HG02884 (cell line): ENCODE measurements at regions not wholly inside any gene's neighbourhood (a gene's known extent, or its start where the extent isn't known, plus 50 kb on each side); places are given as distances from the start of the nearest gene placed in this dataset.

Source experiments
- ATAC-seq: cut with Tn5 transposase; IDR thresholded peaks from one replicate; pipeline ENCODE4 v1.9.1; 2021; ENCODE audit warnings: mild to moderate bottlenecking, moderate library complexity; ENCODE audit not compliant: unreplicated experiment

DNA sequence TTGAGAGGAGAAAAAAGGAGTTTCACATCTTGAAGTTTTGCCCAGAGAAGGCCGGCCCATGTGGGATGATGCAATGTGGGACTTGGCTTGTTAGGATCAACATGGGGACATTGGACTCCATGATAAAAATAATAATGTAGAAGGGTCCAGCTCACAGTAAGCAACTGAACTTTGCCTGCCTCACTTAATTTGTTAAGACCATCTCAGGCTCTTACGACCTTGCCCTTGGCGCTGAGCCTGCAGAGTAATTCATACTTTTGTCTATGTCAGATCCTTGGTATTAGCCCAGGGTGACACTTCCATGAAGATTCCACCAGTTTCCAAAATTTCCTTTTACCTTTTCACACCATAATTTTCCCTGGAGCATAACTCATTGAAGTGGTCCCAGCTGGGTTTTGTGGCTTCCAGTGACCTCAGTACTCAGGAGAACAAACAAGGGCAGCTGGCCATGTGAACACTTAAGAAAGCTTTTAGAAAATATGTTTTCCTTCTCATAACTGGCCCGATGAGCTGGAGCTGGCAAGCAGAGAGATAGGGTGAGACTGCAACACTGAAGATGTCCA lies 315.4 kb upstream of the RASGRP1 start:
- no peak for ATAC-seq

GRCh38 chr15:38882221-38882620 lies 317.6 kb upstream of the RASGRP1 start:
- ATAC-seq = no peak

- no peak for ATAC-seq
Measured at GRCh38 chr15:38883987-38884386, 319.4 kb upstream of the RASGRP1 start.

DNA sequence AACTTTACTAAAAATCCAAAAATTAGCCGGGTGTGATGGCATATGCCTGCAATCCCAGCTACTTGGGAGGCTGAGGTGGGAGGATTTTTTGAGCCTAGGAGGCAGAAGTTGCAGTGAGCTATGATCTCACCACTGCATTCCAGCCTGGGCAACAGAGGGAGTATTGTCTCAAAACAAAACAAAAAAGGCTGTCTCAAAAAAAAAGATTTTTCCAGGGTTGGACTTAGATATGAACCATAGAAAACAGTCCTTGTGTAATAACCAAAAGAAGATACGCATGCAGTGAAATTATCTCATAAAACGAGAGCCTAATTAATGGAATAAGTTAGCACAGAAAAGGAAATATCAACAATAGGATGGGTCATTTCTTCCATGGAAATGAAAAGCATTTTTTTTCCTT lies 320.4 kb upstream of the RASGRP1 start:
- ATAC-seq = no peak

DNA sequence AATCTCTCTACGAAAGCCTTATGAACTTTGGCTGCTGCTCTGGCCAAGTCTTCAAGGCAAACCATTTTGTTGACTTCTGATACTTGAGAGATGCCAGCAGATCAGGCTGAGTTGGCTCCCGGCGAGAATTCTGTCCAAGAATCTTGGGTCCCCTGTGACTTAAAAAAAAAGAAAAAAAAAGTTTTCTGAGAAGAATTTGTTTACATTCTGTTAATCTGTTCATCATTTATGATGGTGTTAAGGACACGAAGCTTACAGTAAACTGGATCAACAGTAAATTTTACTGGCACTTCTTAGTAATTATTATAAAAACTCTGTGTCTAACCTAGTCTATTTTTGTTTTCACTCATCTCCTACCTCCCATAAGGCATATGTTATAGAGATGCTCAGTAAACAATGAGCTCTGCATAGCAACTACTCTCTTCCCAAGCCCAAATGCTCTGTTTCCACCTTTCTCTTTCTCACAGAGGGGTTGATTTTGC lies 320.9 kb upstream of the RASGRP1 start:
- no peak for ATAC-seq

DNA sequence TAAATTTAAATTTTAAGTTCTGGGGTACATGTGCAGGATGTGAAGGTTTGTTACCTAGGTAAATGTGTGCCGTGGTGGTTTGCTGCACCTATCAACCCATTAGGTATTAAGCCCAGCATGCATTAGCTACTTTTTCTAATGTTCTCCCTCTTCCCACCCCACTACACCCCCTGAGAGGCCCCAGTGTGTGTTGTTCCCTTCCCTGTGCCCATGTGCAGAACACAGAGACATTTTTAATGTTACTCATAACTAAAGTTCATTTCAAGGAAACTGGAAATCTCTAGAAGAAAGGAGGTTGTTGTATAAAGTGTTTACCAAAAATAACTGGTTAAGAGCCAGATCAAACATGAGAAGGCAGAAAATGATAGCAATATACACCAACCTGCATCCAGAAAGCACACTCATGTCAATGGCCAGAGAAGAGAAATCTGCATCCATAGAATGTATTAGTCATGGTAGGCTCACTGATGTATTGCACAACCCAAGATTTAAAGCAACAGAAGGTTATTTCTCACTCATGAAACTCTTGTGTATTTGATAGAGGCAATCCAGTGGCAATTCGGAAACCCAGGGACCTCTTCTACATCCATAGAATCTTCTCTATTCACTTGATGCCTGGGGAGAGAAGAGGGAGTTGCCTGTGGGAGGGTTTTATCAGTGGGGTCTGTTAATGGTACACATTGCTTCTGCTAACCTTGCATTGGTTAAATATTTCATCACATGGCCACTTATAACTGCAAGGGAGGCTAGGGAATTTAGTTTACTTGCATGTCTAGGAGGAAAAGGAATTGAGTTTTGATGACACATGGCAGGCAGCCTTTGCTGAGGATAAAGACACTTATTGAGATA lies 321.9 kb upstream of the RASGRP1 start:
- ATAC-seq = no peak

DNA sequence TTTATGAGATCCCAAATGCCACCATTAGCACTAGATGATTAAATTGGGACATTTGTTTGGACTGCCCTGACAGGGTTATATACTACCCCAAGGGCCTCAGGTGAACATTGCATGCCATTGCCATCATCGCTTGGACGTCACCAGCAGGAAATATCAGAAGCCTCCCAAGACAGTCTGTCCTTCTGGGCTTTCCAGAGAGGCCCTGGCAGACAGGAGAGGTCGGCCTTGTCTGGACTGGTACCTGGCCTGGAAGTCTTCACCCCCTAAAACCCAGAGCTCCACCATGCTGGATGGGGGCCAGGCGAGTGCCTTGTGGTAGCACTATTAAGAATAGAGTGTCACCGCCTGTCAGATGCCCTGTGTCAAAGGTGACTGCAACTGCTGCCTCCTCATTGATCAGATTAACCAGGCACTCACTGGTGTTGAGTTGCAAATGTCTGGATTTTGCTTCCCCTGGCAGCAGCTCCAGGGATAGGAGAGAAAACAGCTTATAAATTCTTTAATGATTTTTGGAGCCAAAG lies 324.1 kb upstream of the RASGRP1 start:
- ATAC-seq = no peak

DNA sequence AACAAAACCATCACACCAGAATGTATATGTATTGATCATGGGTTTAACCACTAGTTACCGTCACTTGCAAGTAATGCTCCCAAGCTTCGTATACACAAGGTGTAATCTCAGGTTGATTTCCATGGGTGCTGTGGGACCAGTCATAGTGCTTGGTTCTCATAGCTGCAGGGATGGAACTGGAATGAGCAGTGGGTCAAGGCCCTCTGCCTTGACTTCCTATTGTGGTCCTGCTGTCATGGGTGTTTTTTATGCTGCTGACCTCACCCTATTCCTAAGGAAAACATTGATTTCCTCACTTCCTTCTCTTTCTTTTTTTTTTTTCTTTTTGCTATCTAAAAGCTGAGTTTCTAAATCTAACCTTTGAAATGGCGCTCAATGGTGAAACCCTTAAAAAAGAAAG lies 325.6 kb upstream of the RASGRP1 start:
- no peak for ATAC-seq

DNA sequence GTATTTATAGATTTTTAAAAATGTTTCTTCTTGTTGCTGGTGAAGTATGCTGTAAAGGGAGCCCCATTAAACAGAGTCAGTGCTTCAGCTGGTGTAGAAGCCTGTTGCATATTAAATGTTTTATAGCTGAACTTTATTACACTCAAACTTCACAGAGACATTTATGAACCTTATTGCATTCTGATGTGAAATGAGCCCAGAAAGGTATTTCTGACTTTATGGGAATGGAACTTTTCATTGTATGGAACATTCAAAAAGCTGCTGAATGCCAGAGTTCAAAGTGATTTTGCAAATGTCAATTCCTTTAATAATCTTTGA lies 329.3 kb upstream of the RASGRP1 start:
- no peak for ATAC-seq

GRCh38 chr15:38894243-38894948 lies 329.8 kb upstream of the RASGRP1 start:
- ATAC-seq = no peak

DNA sequence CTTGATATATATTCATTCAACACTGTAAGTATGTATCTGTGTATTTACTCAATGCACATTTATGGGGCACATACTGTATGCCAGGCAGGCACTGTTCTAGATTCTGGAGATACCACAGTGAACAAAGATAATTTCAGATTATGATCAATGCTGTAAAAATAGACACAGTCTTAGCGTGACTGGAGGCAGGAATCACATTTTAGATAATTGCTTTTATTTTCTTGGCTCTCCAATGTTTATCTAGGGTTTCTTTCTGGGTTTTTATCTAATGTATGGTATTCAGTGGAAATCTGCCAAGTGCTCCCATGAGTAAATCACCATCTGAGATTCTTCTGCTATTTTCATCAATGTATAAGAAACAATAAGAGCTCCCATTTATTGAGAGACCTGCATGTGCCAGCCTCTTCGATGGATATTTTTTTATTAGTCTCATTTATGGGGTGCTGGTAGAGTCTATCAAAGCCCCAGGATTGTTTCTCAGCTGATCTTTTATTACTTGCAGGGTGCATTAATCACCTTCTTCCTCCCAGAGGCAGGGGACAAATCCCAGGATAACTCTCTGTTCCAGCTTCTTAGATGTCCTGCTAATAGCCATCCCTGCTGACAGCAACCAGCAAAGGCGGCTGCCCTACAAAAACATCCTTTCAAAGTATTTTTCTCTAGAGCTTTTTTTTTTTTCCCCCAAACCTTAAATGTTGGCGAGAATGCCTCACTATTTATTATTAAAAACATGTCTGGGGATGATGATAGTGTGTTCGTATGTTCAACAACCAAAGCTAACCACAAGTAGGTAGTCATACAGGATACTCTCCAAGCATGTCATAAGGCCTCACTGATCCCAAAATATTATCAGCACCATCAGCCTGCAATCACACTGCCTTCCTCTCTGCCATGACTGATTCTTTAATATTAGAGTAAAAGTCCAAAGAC lies 331.0 kb upstream of the RASGRP1 start:
- no peak for ATAC-seq

DNA sequence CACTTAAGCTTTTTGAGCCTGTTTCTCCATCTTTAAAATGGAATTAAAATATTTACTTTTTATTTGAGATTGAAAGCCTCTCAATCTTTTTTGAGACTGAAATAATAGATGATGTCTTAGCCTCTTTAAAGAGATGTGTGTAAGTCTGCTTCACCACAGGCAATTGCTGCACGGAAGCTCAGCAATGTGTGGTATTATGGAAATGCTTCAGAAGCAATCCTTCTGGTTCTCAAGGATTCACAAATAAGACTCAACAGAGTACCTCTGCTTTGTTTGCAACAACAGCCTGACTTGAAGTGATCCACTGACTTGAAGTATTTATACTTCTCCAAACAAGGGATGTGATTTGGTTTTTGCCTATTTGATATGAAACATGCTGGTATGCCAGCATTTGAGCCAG lies 332.0 kb upstream of the RASGRP1 start:
- no peak for ATAC-seq

- no peak for ATAC-seq
Measured at GRCh38 chr15:38897551-38897950, 332.9 kb upstream of the RASGRP1 start.

GRCh38 chr15:38898236-38898635 lies 333.6 kb upstream of the RASGRP1 start:
- no peak for ATAC-seq

- ATAC-seq = no peak
Measured at GRCh38 chr15:38899300-38899699, 334.7 kb upstream of the RASGRP1 start.

DNA sequence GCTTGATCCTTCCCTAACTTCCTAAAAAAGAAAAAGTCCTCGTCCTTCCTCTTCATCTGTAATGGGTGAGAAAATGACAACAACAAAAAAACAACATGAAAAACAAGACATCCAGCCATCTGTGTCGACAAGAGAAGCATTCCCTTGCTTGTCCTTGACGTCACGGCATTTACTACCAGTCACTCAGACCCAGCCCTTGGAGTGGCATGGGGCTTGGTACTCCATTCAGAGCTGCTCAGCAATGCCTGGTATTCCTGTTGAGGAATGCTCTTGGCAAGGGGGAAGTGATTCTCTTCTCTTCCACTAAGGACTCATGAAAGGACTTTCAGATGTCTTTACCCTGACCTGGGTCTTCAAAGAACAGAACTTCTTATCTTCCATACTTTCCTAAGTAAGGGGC lies 339.7 kb upstream of the RASGRP1 start:
- no peak for ATAC-seq

DNA sequence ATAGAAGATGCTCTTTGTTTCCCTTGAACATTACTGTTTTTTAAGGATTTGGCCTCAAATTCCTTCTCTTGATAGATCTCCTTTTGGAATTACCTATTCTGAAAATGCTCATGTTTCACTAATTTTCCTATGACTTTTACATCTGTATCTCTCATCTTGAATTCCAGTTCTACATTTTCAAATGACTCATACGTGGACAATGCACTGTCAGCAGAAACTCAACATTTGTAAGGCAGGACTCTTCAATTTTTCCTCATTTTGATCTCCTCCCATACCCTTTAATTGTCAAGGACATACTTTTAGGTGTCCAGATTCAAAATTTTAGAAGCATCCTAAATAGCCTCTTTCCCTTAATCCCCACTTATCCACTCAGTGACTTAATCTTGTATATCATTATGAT lies 341.0 kb upstream of the RASGRP1 start:
- no peak for ATAC-seq

- no peak for ATAC-seq
Measured at GRCh38 chr15:38920966-38921365, 356.4 kb upstream of the RASGRP1 start.

DNA sequence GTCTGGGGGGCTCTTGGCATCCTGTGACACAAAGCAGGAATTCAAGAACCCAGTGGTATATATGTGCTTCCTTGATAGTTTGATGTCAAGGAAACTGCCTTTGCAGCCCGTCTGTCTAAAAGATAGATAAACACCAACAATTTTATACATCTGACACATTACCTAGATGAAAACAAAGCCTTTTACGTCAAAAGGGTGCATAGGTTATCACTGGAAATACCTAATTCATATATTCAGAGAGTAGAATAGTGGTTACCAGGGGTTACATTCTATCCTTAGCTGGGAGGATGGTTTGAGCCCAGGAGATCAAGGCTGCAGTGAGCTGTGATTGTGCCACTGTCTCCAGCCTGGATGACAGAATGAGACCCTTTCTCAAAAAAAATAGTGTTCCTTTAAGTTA lies 356.9 kb upstream of the RASGRP1 start:
- ATAC-seq = no peak

GRCh38 chr15:38928431-38928830 lies 363.8 kb upstream of the RASGRP1 start:
- no peak for ATAC-seq
